ENCODE measurements at regions not wholly inside any gene's neighbourhood (a gene's known extent, or its start where the extent isn't known, plus 50 kb on each side); places are given as distances from the start of the nearest gene placed in this dataset.

DNA sequence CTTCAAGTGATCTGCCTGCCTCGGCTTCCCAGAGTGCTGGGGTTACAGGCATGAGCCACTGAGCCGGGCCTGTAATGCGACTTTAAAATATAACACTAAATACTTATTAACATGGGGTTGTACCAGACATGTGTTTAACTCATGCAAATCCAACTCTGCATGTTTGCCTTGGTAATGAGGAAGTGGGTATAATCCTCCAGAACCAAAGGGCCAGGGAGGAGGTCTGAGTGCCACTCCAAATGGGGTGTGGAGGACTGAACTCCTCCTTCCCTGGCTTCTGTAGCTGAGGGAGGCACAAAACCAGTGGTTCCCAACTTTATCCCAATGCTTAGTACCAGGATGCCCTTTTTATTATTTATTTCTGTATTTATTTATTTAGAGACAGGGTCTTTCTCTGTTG lies 61.6 kb upstream of the MED13L start:
- TF ChIP-seq CTCF (IDR thresholded peaks at IDR 0.05) (no peak), POLR2A (IDR thresholded peaks at IDR 0.05) (no peak)

Data from lower leg skin (tissue), 3 donors.